ENCODE measurements at regions not wholly inside any gene's neighbourhood (a gene's known extent, or its start where the extent isn't known, plus 50 kb on each side); places are given as distances from the start of the nearest gene placed in this dataset.

GRCh38 chr11:42625757-42626665 is 685.8 kb upstream of the API5 start:
- DNase-seq, result no peak

GRCh38 chr11:42631220-42631843 is 680.5 kb upstream of the API5 start:
- peak; percentile 27 for DNase-seq

GRCh38 chr11:42646959-42647358 is 664.8 kb upstream of the API5 start:
- no peak for DNase-seq

- no peak for DNase-seq
Observed at GRCh38 chr11:42647993-42648392, 663.8 kb upstream of the API5 start.

GRCh38 chr11:42651621-42652020 is 660.2 kb upstream of the API5 start:
- no peak for DNase-seq

GRCh38 chr11:42657169-42657568 is 654.6 kb upstream of the API5 start:
- DNase-seq, result no peak

GRCh38 chr11:42661942-42662341 is 649.9 kb upstream of the API5 start:
- no peak for DNase-seq

GRCh38 chr11:42669248-42669976 is 642.4 kb upstream of the API5 start:
- no peak for DNase-seq

- DNase-seq, result no peak
Observed at GRCh38 chr11:42674436-42674835, 637.4 kb upstream of the API5 start.

- no peak for DNase-seq
Observed at GRCh38 chr11:42707541-42707940, 604.3 kb upstream of the API5 start.

- DNase-seq, result no peak
Observed at GRCh38 chr11:42709216-42709615, 602.6 kb upstream of the API5 start.

GRCh38 chr11:42713279-42713678 is 598.5 kb upstream of the API5 start:
- no peak for DNase-seq

GRCh38 chr11:42713753-42714152 is 598.0 kb upstream of the API5 start:
- DNase-seq, result peak; percentile 80

GRCh38 chr11:42720716-42721563 is 590.9 kb upstream of the API5 start:
- DNase-seq, result no peak

GRCh38 chr11:42727879-42728278 is 583.9 kb upstream of the API5 start:
- no peak for DNase-seq

- DNase-seq, result no peak
Observed at GRCh38 chr11:42762348-42762747, 549.4 kb upstream of the API5 start.

- no peak for DNase-seq
Observed at GRCh38 chr11:42764936-42765335, 546.9 kb upstream of the API5 start.

GRCh38 chr11:42768576-42768975 is 543.2 kb upstream of the API5 start:
- no peak for DNase-seq

- no peak for DNase-seq
Observed at GRCh38 chr11:42770444-42771065, 541.2 kb upstream of the API5 start.

- DNase-seq, result no peak
Observed at GRCh38 chr11:42772886-42773285, 538.9 kb upstream of the API5 start.

GRCh38 chr11:42773729-42774128 is 538.1 kb upstream of the API5 start:
- DNase-seq, result no peak

- no peak for DNase-seq
Observed at GRCh38 chr11:42774567-42774966, 537.2 kb upstream of the API5 start.

All from DMS153 (cell line).